ENCODE measurements at regions not wholly inside any gene's neighbourhood (a gene's known extent, or its start where the extent isn't known, plus 50 kb on each side); places are given as distances from the start of the nearest gene placed in this dataset.

DNA sequence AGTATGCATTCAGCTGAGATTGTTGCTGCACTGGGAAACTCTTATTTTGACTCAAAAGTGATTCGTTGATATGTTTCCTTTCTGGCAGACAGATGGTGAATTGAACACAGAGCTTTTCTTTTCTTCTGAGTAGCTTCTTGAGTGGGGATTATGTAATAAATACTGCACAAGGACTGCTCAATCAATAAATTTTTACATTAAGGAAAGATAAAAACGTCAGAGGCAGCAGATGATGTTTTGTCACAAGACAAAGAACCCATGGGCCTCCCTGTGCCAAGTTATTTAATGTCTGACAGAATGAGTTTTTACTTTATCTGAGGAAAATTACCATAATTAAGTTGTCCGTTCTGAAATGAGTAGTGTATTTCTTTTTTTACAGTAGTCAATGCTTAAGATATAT lies 460.3 kb downstream of the UTRN start:
- TF ChIP-seq, protein P1, sequence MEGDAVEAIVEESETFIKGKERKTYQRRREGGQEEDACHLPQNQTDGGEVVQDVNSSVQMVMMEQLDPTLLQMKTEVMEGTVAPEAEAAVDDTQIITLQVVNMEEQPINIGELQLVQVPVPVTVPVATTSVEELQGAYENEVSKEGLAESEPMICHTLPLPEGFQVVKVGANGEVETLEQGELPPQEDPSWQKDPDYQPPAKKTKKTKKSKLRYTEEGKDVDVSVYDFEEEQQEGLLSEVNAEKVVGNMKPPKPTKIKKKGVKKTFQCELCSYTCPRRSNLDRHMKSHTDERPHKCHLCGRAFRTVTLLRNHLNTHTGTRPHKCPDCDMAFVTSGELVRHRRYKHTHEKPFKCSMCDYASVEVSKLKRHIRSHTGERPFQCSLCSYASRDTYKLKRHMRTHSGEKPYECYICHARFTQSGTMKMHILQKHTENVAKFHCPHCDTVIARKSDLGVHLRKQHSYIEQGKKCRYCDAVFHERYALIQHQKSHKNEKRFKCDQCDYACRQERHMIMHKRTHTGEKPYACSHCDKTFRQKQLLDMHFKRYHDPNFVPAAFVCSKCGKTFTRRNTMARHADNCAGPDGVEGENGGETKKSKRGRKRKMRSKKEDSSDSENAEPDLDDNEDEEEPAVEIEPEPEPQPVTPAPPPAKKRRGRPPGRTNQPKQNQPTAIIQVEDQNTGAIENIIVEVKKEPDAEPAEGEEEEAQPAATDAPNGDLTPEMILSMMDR (IDR thresholded peaks at IDR 0.05): no peak
- H3K9me3 ChIP-seq: no peaks in the 10 kb centered on the region
- H3K9ac ChIP-seq (ENCODE audit: low read depth in 2 of 2, low read length in 2 of 2): no peak overlapping the region
- intact Hi-C loops (cut with DNase I): no loop called here
- H3K27me3 ChIP-seq: no peaks in the 10 kb centered on the region
- no peak for DNase-seq
- H3K27ac ChIP-seq: no peak overlapping the region
- no peaks in the 10 kb centered on the region for H3K36me3 ChIP-seq
- no peaks in the 10 kb centered on the region for H3K4me1 ChIP-seq
- no peak overlapping the region for H3K4me3 ChIP-seq

- H3K27ac ChIP-seq: no peak overlapping the region
- no peak overlapping the region for H3K4me3 ChIP-seq
- H3K4me1 ChIP-seq: no peaks in the 10 kb centered on the region
- TF ChIP-seq, protein P1 (IDR thresholded peaks at IDR 0.05): no peak
- H3K36me3 ChIP-seq: no peaks in the 10 kb centered on the region
- intact Hi-C loops (cut with DNase I): no loop called here
- H3K9me3 ChIP-seq: no peaks in the 10 kb centered on the region
- H3K27me3 ChIP-seq: no peaks in the 10 kb centered on the region
- H3K9ac ChIP-seq (ENCODE audit: low read depth in 2 of 2, low read length in 2 of 2): no peak overlapping the region
- DNase-seq: no peak
Measured at GRCh38 chr6:144746902-144747469, 461.9 kb downstream of the UTRN start.

- no peak overlapping the region for H3K9ac ChIP-seq (ENCODE audit: low read depth in 2 of 2, low read length in 2 of 2)
- intact Hi-C loops (cut with DNase I): no loop called here
- no peak overlapping the region for H3K4me3 ChIP-seq
- TF ChIP-seq, protein P1 (IDR thresholded peaks at IDR 0.05): no peak
- no peaks in the 10 kb centered on the region for H3K27me3 ChIP-seq
- no peaks in the 10 kb centered on the region for H3K36me3 ChIP-seq
- no peaks in the 10 kb centered on the region for H3K9me3 ChIP-seq
- DNase-seq: no peak
- H3K27ac ChIP-seq: no peak overlapping the region
- no peaks in the 10 kb centered on the region for H3K4me1 ChIP-seq
Measured at GRCh38 chr6:144749263-144749662, 464.1 kb downstream of the UTRN start.

DNA sequence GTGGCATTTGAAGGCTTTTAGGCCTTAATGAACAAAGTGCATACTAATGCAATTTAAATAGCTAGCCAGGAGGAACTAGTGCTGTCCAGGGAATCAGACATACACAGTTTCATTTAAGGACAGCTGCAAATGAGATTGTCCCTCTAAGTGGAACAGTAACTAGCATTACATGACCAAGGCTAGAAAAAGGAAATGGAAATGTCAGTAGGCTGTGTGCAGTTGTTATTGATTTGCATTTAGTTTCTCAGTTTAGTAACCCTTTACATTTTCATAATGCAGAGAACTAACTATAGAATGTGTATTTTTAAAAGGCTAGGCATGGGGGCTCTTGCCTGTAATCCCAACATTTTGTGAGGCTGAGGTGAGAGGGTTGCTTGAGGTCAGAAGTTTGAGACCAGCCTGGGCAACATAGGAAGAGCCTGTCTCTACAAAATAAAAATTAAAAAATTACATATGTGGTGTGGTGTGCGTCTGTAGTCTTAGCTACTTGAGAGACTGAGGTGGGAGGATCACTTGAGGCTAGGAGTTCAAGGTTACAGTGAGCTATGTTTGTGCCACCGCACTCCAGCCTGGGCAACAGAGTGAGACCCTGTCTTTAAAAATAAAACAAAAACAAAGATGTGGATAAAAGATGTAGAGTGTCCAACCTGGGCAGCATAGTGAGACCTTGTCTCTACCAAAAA lies 468.0 kb downstream of the UTRN start:
- Histone ChIP-seq H3K27me3 (no peaks in the 10 kb centered on the region), H3K9me3 (no peaks in the 10 kb centered on the region), H3K4me1 (no peaks in the 10 kb centered on the region), H3K27ac (no peak overlapping the region), H3K36me3 (no peaks in the 10 kb centered on the region), H3K9ac (ENCODE audit: low read depth in 2 of 2, low read length in 2 of 2) (no peak overlapping the region), H3K4me3 (no peak overlapping the region)
- intact Hi-C loops (cut with DNase I): no loop called here
- TF ChIP-seq, protein P1 (IDR thresholded peaks at IDR 0.05): no peak
- DNase-seq: no peak

- Histone ChIP-seq H3K4me1 (no peaks in the 10 kb centered on the region), H3K27ac (no peak overlapping the region), H3K9ac (ENCODE audit: low read depth in 2 of 2, low read length in 2 of 2) (no peak overlapping the region), H3K27me3 (no peaks in the 10 kb centered on the region), H3K9me3 (no peaks in the 10 kb centered on the region), H3K4me3 (no peak overlapping the region), H3K36me3 (no peaks in the 10 kb centered on the region)
- DNase-seq: no peak
- intact Hi-C loops (cut with DNase I): no loop called here
- TF ChIP-seq, protein P1 (IDR thresholded peaks at IDR 0.05): no peak
Measured at GRCh38 chr6:144756469-144756868, 471.3 kb downstream of the UTRN start.
